GM21723 (cell line): ENCODE measurements at regions not wholly inside any gene's neighbourhood (a gene's known extent, or its start where the extent isn't known, plus 50 kb on each side); places are given as distances from the start of the nearest gene placed in this dataset.

ENCODE experiments used
- ATAC-seq: cut with Tn5 transposase; IDR thresholded peaks from one replicate; pipeline ENCODE4 v1.9.1; 2021; ENCODE audit warnings: mild to moderate bottlenecking, moderate library complexity; ENCODE audit not compliant: unreplicated experiment

GRCh38 chr5:3365501-3366215 lies 230.0 kb upstream of the IRX1 start:
- ATAC-seq, result no peak

DNA sequence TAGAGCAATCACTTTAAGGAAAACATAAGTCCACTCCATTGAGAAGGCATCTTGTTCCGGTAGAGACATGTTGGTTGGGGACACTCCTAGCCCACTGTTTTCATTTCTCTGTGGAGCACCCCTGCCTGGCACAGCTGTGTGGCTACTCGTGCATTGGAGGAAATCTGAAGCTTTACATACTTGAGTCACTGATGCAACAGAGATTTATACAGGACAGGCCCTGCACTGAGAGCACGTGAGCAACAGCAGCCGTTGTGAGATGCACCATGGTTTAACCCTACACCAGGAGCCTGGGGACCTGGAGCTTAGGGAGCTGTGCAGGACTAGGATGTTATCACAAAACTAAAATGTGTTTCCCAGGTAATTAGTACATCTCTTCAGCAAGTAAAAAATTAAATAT lies 230.7 kb upstream of the IRX1 start:
- no peak for ATAC-seq

- no peak for ATAC-seq
Observed at GRCh38 chr5:3364433-3364832, 231.2 kb upstream of the IRX1 start.

DNA sequence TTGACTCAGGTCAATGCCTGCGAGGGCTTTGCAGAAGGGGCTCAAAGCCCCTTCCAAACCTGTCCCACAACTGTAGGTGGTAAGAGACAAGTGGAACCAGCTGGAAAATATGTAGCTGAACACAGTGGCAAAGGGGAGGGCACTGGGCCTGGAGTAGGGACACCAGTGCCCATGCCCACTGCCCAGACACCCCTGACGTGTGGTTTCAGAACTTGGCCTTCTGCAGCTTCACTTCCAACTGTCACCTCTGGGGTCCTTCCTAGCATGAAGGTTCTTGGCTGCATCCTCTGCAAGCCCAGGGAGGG lies 233.1 kb upstream of the IRX1 start:
- ATAC-seq, result no peak

DNA sequence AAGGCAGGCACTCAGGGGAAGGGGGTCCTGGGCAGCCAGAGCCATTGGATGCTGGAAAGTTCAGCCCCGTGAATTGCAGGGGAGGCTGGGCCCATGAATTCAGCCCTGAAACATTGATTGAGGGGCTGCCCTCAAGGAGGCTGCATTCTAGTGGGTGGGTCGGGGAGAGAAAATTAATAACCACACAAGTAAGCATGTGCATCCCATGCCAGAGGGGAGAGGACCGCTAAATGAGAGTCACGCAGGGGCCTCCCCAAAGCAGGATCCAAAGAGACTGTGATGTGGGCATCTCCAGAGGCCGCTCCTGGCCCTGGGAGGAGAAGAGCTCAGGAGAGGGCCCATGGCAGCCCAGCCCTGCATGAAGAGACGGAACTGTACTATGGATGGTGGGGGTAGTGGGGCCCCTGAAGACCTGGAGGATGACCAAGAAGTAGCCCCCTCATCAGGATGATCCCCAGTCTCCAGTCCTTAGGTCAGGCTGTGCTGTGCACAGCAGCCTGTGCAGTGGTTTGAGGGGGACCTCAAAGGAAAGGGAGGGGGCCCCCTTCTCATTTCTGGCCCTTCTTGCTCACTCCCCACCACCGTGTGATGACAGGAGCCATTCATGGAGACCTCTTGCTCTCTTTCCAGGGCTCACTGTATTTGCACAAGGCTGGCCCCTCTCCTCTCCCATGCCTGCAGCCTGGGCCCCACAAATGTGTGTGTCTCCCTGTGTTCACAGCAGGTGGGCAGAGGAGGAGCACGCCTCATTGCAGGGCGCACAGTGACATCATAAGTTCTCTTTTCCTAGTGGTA lies 233.6 kb upstream of the IRX1 start:
- ATAC-seq, result no peak

DNA sequence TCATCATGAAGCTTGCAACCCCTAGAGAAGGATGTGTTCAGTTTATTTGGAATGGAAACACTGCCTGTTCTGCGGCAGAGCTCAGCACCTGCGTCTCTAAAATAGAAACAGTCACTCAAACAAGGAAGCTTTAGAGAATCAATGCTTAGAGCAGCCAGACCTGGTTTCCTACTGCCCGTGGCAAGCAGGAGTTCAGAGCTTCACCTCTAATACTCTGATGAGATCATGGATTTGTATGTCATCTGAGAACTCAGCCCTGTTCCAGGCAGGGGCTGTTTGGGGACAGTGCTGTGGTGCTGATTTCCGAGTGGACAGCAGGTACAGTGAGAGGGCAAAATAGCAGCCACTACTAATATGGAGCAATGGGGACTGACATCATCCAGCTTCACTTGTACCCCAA lies 236.0 kb upstream of the IRX1 start:
- ATAC-seq, result no peak

- ATAC-seq, result no peak
Observed at GRCh38 chr5:3357291-3357690, 238.3 kb upstream of the IRX1 start.

DNA sequence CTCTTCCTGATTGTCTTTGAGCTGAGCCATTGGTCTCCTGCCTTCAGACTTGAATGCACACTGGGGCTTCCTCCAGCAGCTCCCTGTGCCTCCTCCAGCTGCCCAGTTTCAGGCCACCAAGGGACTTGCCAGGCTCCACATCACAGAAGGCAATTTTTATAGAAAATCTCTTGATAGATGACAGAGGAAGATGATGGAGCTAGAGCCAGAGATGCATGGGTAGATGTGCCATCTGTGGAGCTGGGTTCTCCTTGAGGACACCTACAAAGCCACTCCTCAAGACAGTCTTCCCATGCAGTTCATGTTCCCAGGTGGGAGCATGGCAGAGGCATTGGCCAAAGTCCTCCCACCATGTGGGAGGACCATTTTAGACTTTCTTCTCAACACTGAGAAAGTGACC lies 239.6 kb upstream of the IRX1 start:
- ATAC-seq, result no peak

GRCh38 chr5:3355126-3355525 lies 240.5 kb upstream of the IRX1 start:
- no peak for ATAC-seq

- no peak for ATAC-seq
Observed at GRCh38 chr5:3354606-3355005, 241.0 kb upstream of the IRX1 start.

DNA sequence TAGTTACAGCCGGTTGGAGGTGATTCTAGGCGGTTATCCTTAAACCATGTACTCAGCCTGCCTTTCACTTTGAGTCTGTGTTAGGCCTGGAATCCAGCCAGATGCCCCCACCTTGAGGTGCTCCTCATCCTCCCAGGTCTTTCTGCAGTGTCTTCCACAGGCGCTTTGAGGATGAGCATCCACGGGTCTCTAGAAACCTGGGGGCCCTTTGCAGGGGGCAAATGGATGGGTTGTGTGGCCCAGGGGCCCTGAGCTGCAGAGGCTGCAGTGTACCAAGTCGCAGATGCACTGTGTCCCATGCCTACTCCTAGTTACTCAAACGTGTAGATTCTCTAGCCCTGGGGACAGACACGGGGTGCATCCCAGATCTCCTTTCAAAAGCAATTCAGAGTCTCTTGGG lies 242.1 kb upstream of the IRX1 start:
- no peak for ATAC-seq

DNA sequence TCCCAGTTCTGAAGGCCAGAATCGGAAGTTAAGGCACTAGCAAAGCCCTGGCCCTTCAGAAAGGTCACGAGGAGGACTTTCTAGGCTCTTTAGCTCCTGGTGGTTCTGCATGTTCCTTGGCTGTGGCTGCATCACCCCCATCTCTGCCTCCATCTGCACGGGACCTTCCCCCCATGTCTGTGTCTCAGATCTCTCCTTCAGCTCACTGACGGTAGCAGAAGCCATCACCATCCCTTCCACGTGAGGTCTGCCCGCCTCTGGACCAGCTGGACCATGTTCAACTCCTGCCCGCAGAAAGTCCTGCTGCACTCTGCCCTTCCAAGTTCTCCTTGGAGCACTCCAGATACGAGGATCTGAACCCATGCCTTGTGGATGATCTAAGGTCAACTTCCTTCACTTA lies 242.9 kb upstream of the IRX1 start:
- ATAC-seq, result no peak

GRCh38 chr5:3351581-3352442 lies 243.8 kb upstream of the IRX1 start:
- ATAC-seq, result no peak

DNA sequence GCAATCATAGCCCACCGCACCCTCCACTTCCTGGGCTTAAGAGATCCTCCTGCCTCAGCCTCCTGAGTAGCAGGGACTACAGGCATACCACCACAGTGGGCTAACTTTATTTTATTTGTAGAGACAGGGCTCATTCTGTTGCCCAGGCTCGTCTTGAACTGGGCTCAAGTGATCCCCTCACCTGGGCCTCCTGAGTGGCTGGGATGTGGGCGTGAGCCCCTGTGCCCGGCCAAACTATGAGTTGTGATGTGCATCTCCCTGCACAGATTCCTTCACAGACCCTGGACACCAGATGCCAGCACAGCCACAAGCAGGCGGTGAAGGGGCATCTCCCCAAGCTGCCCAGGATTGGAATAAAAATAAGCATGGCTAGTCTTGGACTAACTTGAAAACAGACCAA lies 244.9 kb upstream of the IRX1 start:
- no peak for ATAC-seq

- ATAC-seq, result no peak
Observed at GRCh38 chr5:3349704-3350565, 245.7 kb upstream of the IRX1 start.

GRCh38 chr5:3348576-3349535 lies 246.8 kb upstream of the IRX1 start:
- ATAC-seq, result no peak

- ATAC-seq, result no peak
Observed at GRCh38 chr5:3347741-3348140, 247.9 kb upstream of the IRX1 start.

DNA sequence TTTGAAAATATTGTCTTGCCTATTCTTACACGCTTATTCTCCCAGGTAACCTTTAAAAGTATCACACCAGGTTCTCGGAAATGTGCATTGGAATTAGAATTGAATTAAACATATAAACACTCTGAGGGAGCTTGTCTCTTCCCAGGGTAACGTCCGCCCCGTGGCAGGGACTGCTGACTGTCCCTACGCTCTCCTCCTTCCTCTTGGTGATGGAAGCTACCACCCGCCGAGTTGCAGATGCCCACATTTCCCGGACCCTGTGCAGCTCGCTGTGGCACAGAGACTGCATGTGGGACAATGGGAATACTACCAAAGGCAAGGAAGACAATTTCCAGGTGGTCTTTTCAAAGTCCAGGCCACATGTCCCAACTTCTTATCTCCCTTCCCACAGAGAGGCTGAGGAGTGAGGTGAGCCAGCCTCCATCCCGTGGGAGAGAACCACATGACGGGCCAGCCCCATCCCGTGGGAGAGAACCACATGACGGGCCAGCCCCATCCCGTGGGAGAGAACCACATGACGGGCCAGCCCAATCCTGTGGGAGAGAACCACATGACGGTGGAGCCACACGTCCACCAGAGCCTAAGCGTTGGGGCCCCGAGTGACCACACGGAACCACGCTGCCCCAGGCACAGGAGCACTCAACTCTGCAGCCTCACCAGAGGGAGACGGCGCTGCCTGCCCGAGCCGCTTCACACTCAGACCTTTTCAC lies 249.4 kb upstream of the IRX1 start:
- ATAC-seq, result no peak

DNA sequence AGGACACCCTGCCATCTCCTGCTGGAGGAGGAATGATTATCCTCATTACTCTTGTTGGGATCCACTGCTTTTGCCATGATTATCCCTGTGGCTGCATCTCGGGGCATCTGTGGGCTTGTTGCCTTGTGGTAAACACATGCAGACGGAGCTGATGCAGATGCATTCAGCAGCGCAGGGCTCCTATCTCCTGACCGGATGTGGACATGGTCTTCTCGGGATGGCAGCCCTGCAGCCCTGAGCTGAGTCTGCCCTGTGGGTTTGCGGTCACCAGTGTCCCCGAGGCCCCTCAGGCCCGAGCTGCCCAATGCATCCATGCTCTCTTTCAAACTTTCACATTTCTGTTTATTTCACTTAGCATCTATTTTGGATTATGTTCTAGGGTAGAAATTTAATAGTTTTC lies 250.4 kb upstream of the IRX1 start:
- ATAC-seq, result no peak
